DND-41 (cell line): ENCODE measurements at regions not wholly inside any gene's neighbourhood (a gene's known extent, or its start where the extent isn't known, plus 50 kb on each side); places are given as distances from the start of the nearest gene placed in this dataset.

Experiments
- ATAC-seq: fragments of 200-7000 bp; cut with Tn5 transposase; 3 replicates; pipeline ENCODE4 v1.9.1; 2021; ENCODE audit warnings: low read depth; ENCODE audit not compliant: insufficient read depth
- DNase-seq: peaks from one replicate; pipeline ENCODE4 v3.0.0-alpha.2; 2020
- H2AFZ ChIP-seq: 2 replicates; pipeline ENCODE4 v1.6.0; 2012; ENCODE audit warnings: low read depth, low read length
- H3K27ac ChIP-seq: 2 replicates; pipeline ENCODE4 v1.5.1; 2012; ENCODE audit warnings: low read length, inconsistent platforms
- H3K27me3 ChIP-seq: fragments of 200-600 bp; sonication (generic); 2 replicates; pipeline ENCODE4 v1.6.0; 2012; ENCODE audit warnings: low read length, mild to moderate bottlenecking, inconsistent platforms; ENCODE audit not compliant: insufficient read depth, poor library complexity
- H3K36me3 ChIP-seq: 2 replicates; pipeline ENCODE4 v1.5.1; 2012; ENCODE audit warnings: low read length, inconsistent platforms; ENCODE audit not compliant: insufficient read depth
- H3K4me1 ChIP-seq: 2 replicates; pipeline ENCODE4 v1.5.1; 2012; ENCODE audit warnings: mild to moderate bottlenecking, low read length; ENCODE audit not compliant: insufficient read depth
- H3K4me2 ChIP-seq: 2 replicates; pipeline ENCODE4 v1.6.0; 2012; ENCODE audit warnings: mild to moderate bottlenecking, moderate library complexity, low read length, inconsistent platforms; ENCODE audit not compliant: insufficient read depth
- H3K4me3 ChIP-seq, 2 experiments: fragments of 200-600 bp in 1 of 2; shearing (Covaris generic) in 1 of 2; 2 replicates each; pipeline ENCODE4 v1.5.1; 2012 to 2016; ENCODE audit warnings: inconsistent platforms in 2 of 2, low read length in 2 of 2, mild to moderate bottlenecking in 2 of 2, low read depth in 1 of 2, moderate library complexity in 1 of 2
- H3K79me2 ChIP-seq: 2 replicates; pipeline ENCODE4 v1.6.0; 2012; ENCODE audit warnings: low read length, inconsistent platforms; ENCODE audit not compliant: insufficient read depth
- H3K9ac ChIP-seq: 2 replicates; pipeline ENCODE4 v1.6.0; 2012; ENCODE audit warnings: low read depth, mild to moderate bottlenecking, inconsistent platforms, low read length, moderate library complexity
- H3K9me3 ChIP-seq: 2 replicates; pipeline ENCODE4 v1.5.1; 2012; ENCODE audit warnings: low read length, moderate library complexity, mild to moderate bottlenecking, inconsistent platforms; ENCODE audit not compliant: insufficient read depth, severe bottlenecking
- H4K20me1 ChIP-seq: 2 replicates; pipeline ENCODE4 v1.6.0; 2012; ENCODE audit warnings: low read length; ENCODE audit not compliant: insufficient read depth
- CTCF ChIP-seq: IDR thresholded peaks from 2 replicates; pipeline ENCODE4 v1.5.1; 2012; ENCODE audit warnings: borderline replicate concordance, low read length, moderate library complexity, mild to moderate bottlenecking; ENCODE audit not compliant: poor library complexity, severe bottlenecking; ENCODE audit errors: extremely low read depth
- EZH2 ChIP-seq: IDR thresholded peaks from 3 replicates; pipeline ENCODE4 v1.6.1; 2012; ENCODE audit warnings: borderline replicate concordance, low read depth, mild to moderate bottlenecking, moderate library complexity, low read length, inconsistent platforms; ENCODE audit not compliant: severe bottlenecking

GRCh38 chr13:43984292-43984691 lies 104.6 kb downstream of the LACC1 start:
- Histone ChIP-seq H3K9me3 (no peaks in the 10 kb centered on the region), H3K4me1 (no peaks in the 10 kb centered on the region), H3K27ac (no peak overlapping the region), H4K20me1 (no peaks in the 10 kb centered on the region), H3K36me3 (no peaks in the 10 kb centered on the region), H3K79me2 (no peaks in the 10 kb centered on the region), H2AFZ (no peak overlapping the region), H3K4me3 (no peak overlapping the region), H3K4me2 (no peak overlapping the region), H3K9ac (no peak overlapping the region), H3K27me3 (no peaks in the 10 kb centered on the region)
- no peak for DNase-seq
- no peak for ATAC-seq
- TF ChIP-seq CTCF: no peak
- no peak for TF ChIP-seq EZH2

- ATAC-seq (no peak), DNase-seq (no peak)
- TF ChIP-seq CTCF (no peak), EZH2 (no peak)
- H3K9me3 ChIP-seq: no peaks in the 10 kb centered on the region
- H3K4me3 ChIP-seq: no peak overlapping the region
- H3K79me2 ChIP-seq: no peaks in the 10 kb centered on the region
- H3K9ac ChIP-seq: no peak overlapping the region
- H4K20me1 ChIP-seq: no peaks in the 10 kb centered on the region
- no peaks in the 10 kb centered on the region for H3K36me3 ChIP-seq
- no peaks in the 10 kb centered on the region for H3K4me1 ChIP-seq
- no peaks in the 10 kb centered on the region for H3K27me3 ChIP-seq
- no peak overlapping the region for H3K27ac ChIP-seq
- H3K4me2 ChIP-seq: no peak overlapping the region
- H2AFZ ChIP-seq: no peak overlapping the region
These were observed 105.8 kb downstream of the LACC1 start for GRCh38 chr13:43985422-43986072.

GRCh38 chr13:43986421-43986981 lies 106.8 kb downstream of the LACC1 start:
- H2AFZ ChIP-seq: no peak overlapping the region
- H3K4me1 ChIP-seq: no peaks in the 10 kb centered on the region
- no peak overlapping the region for H3K27ac ChIP-seq
- no peak overlapping the region for H3K4me3 ChIP-seq
- H3K27me3 ChIP-seq: no peaks in the 10 kb centered on the region
- DNase-seq (no peak), ATAC-seq (no peak)
- TF ChIP-seq CTCF (no peak), EZH2 (no peak)
- H3K36me3 ChIP-seq: no peaks in the 10 kb centered on the region
- no peak overlapping the region for H3K9ac ChIP-seq
- no peak overlapping the region for H3K4me2 ChIP-seq
- H4K20me1 ChIP-seq: no peaks in the 10 kb centered on the region
- H3K9me3 ChIP-seq: no peaks in the 10 kb centered on the region
- H3K79me2 ChIP-seq: no peaks in the 10 kb centered on the region

GRCh38 chr13:43988302-43988701 lies 108.6 kb downstream of the LACC1 start:
- Histone ChIP-seq H3K27me3 (no peaks in the 10 kb centered on the region), H3K27ac (no peak overlapping the region), H3K79me2 (no peaks in the 10 kb centered on the region), H3K9me3 (no peaks in the 10 kb centered on the region), H2AFZ (no peak overlapping the region), H3K9ac (no peak overlapping the region), H3K4me2 (no peak overlapping the region), H3K36me3 (no peaks in the 10 kb centered on the region), H3K4me1 (no peaks in the 10 kb centered on the region), H4K20me1 (no peaks in the 10 kb centered on the region), H3K4me3 (no peak overlapping the region)
- TF ChIP-seq CTCF (no peak), EZH2 (no peak)
- ATAC-seq (no peak), DNase-seq (no peak)
